Suppressor macrophage treated with lipopolysaccharide for 4 hours (primary cell): ENCODE measurements at regions not wholly inside any gene's neighbourhood (a gene's known extent, or its start where the extent isn't known, plus 50 kb on each side); places are given as distances from the start of the nearest gene placed in this dataset.
A peak's percentile ranks its signal among the peaks of the same experiment; 100 is the strongest.

Experiments used
- DNase-seq: peaks from one replicate; pipeline ENCODE4 v3.0.0-alpha.2; 2020

- DNase-seq = no peak
Measured at GRCh38 chr4:20532871-20533870, 167.1 kb upstream of the PACRGL start.

GRCh38 chr4:20538905-20539304, 161.4 kb upstream of the PACRGL start:
- DNase-seq = no peak

- DNase-seq = no peak
Measured at GRCh38 chr4:20543131-20543530, 157.1 kb upstream of the PACRGL start.

DNA sequence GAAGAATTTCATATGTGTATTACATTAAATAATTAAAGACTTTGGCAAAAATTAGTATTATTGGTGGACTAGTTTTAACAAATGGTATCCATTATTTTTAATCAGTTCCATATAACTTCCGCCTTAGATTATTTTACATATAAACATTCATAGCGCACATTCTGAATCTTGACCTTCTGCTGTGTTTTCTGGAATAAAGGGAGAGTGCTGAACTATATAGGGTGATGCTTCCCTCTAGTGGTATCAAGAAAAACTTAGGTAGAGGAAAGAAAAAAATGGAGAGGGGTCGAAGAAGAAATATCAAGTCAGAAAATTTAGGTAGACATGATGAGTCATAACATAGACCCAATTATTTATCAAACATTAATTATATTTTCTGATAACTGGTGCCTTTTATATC, 155.6 kb upstream of the PACRGL start:
- peak; percentile 16 for DNase-seq

DNA sequence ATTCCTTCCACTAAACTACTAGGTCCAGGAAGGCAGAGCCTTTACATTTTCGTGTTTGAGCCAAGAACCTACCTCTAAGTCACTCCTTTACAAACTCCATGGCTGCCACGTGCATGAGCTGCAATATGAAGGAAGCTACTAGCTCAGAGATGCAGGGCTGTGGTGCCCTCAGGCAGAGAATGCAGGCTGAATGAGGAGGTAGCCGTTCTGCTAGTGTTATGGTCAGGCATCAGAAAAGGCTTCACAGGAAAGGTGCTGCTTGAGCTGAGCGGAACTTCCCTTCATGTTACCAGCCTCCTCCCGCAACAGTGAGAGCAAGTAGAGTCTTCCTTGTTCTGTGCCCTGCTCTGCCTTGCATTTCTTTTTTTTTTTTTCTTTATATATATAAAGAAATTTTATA, 148.3 kb upstream of the PACRGL start:
- DNase-seq = no peak

DNA sequence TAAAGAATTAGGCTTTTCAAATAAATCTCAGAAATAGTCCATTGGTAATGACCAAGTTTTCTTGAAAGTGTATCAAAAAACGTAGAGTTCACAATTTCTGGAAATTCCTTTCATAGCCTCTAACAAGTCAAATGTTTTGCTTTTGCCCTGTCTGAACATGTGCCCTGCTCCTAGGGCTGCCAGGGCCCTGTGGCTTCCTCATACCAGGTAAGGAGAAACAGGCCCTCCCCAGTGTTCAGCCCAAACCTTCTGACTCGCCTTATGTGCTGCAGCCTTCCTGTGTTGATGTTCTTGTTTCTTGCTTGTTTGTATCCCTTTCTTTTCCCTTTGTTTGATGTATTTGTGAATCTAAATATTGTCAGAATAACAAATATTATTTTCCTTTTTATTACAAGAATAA, 146.1 kb upstream of the PACRGL start:
- no peak for DNase-seq

GRCh38 chr4:20565075-20565721, 135.1 kb upstream of the PACRGL start:
- no peak for DNase-seq

DNA sequence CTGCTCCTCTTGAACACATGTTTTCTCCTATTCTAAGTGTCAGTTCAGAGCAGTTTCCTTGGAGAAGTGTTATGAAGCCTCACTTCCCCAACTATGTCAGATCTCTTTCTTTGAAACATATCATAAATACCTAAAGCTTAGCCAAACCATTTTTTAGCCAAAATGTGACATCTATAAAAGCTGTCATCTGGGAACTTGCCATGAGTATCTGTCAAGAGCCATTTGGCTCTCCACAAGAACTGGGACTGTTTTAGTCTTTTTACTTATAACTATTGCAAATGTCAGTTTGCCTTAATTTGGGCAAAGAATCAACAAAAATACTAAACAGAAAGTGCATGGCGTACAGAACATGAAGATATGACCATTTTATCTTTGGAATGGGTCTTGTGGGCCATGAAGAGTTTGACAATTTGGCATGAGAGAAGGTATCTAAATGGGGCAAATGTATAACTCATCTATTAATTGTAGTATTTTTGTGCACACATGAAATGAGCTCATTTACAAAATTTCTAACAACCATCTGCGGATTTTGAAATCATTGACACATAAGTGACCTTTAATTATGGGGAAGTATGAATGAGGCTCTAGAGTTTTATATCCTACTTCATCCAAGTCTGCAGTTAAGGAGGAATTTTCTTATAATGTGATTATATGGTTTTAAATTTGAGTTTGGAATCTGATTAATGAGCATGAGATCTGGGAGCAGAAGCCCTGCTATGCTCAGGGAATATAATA, 129.1 kb upstream of the PACRGL start:
- peak; percentile 54 for DNase-seq

GRCh38 chr4:20572976-20573375, 127.3 kb upstream of the PACRGL start:
- DNase-seq = no peak

- no peak for DNase-seq
Measured at GRCh38 chr4:20574986-20575385, 125.3 kb upstream of the PACRGL start.

GRCh38 chr4:20575486-20575885, 124.8 kb upstream of the PACRGL start:
- no peak for DNase-seq

DNA sequence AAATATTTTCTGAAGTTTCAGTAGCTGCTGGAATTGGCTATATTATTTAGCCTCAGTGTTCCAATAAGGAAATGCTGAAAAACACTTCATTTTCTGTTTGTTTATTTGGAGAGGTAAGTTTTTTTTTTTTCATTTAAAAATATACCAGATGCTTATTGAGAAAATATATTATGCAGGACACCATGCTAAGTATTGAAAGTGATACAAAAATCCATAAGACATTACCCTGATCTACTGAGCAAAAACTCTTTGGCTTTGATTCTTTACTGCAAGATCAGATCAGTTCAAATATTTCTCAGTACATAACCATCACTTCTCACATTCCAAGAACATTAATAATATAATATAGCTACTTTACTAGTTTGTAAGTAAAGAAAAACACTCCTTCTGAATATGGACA, 123.4 kb upstream of the PACRGL start:
- no peak for DNase-seq

GRCh38 chr4:20577702-20578101, 122.6 kb upstream of the PACRGL start:
- DNase-seq = no peak

GRCh38 chr4:20580907-20581306, 119.4 kb upstream of the PACRGL start:
- DNase-seq = no peak

GRCh38 chr4:20589436-20589835, 110.8 kb upstream of the PACRGL start:
- DNase-seq = no peak

GRCh38 chr4:20590849-20591248, 109.4 kb upstream of the PACRGL start:
- no peak for DNase-seq

GRCh38 chr4:20591571-20591970, 108.7 kb upstream of the PACRGL start:
- DNase-seq = no peak

- no peak for DNase-seq
Measured at GRCh38 chr4:20592013-20592412, 108.2 kb upstream of the PACRGL start.

DNA sequence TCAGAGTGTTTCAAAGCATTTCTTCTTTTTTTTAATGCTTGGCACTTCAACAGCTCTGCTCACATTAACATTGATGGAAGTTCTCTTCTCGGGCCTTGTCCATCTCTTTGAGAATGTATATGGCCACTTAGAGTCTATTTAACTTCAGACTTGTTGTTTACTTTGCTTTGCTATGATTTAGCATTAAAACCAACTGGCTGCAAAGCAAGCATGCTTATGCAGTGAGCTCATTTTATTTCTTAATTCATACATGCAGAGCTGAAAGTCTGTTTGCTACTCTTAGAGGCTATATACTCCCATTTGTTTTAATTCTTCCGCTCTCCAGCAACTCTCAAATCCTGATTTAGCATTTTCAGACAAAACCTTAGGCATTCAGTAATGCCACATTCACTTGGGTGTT, 107.6 kb upstream of the PACRGL start:
- DNase-seq = no peak

DNA sequence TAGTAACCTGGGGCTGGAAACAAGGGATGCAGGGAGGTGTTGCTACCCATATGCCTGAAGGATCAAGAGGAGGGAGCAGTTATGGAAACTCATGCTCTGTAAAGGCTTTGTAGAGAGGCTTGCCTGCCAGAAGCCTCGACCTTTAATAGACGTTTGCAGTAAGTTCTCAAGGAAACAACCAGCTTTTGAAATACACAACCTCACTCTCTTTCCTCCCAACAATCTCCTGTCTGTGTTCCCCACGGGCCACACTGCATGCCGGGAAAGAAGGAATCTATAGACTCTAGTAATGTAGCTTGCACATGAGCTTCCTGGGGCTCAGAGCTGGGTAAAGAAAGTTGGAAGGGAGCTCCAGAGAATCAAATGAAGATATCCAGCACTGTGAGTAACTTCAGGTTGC, 101.6 kb upstream of the PACRGL start:
- DNase-seq = no peak

DNA sequence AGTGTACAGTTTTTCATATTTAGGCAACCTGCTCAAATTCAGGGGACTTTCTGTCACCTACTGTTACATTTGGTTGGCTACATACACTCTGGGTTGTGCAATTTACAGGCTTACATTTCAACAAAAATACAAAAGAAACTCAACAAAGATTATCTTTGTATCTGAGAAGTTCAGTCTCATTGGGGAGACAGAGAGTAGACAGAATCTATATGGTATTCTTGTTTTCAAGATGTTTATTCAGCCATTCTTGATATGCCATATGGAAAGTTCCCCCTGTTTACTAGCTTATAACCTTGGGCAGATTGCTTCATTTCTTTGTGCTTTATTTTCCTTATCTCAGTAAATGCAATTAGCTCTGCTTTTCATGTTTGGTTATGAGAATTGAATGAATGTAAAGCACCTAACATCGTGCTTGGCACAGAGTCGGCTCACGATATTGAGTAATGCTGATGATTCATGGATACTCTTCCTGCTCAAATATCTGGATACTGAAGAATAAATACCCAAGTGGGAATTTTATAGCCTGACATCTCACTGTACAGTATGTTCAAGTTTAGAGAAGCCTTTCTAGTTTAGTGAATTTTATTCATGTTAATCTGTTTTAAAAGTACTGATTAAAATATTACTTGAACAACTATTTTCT, 96.5 kb upstream of the PACRGL start:
- DNase-seq = no peak

DNA sequence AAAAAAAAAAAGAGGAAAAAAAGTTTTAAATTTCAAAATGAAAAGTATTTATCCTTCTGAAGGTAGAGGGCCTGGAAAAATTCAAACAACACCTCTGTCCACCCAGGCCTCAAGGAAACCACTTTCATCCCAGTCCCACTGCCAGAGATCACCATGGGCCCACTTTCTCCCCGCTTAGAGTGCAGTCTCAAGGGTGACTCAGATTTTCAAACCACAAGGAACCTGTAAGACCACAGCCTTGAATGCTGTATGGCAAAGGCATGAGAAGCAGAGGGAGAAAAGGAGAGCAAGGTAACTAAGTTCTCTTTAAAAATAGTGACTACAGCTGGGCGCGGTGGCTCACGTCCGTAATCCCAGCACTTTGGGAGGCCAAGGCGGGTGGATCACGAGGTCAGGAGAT, 87.9 kb upstream of the PACRGL start:
- DNase-seq = no peak

DNA sequence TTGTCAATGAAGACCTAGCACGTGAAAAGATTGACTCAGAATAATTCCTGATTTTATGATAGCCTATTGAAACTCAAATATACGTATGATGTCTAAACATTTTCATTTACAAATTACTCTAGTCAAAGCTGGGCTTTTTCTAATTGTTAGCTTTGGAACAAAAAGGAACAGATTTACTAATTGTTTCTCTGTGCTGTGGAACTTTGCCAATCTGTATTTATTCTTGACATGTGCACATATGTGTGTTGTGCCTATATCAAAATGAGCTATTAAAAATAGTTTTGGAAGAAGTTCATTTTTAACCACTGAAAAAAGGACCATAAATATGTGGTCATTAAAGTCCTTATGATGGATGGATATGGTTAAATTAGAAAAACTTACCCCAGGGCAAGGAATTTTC, 85.4 kb upstream of the PACRGL start:
- DNase-seq = no peak
